Ectodermal cell (in vitro differentiated cells): ENCODE measurements at regions not wholly inside any gene's neighbourhood (a gene's known extent, or its start where the extent isn't known, plus 50 kb on each side); places are given as distances from the start of the nearest gene placed in this dataset.
"Not testable (repeated sequence)": the region's sequence is repeated elsewhere in the genome, so short reads cannot be mapped to it uniquely, and the experiment has no call there.

Experiments used
- H3K27ac ChIP-seq: 2 replicates; pipeline ENCODE4 v1.7.0; 2013; ENCODE audit warnings: mild to moderate bottlenecking, low read depth, low read length; ENCODE audit not compliant: insufficient read depth, poor library complexity, severe bottlenecking
- H3K27me3 ChIP-seq: 2 replicates; pipeline ENCODE4 v1.7.0; 2013; ENCODE audit warnings: mild to moderate bottlenecking, low read length; ENCODE audit not compliant: insufficient read depth, control insufficient read depth, poor library complexity, severe bottlenecking
- H3K36me3 ChIP-seq: one replicate; pipeline ENCODE4 v1.7.0; 2013; ENCODE audit warnings: low read length; ENCODE audit not compliant: control insufficient read depth, insufficient read depth
- H3K4me1 ChIP-seq: one replicate; pipeline ENCODE4 v1.7.0; 2013; ENCODE audit warnings: low read length; ENCODE audit not compliant: control insufficient read depth, insufficient read depth
- H3K4me3 ChIP-seq: 2 replicates; pipeline ENCODE4 v1.7.0; 2013; ENCODE audit warnings: low read depth, low read length, control low read depth; ENCODE audit not compliant: insufficient read depth
- H3K9me3 ChIP-seq: 2 replicates; pipeline ENCODE4 v1.7.0; 2013; ENCODE audit warnings: mild to moderate bottlenecking, low read length, moderate library complexity; ENCODE audit not compliant: control insufficient read depth
- WGBS, 2 experiments: methylation state at CpG; one replicate each; pipeline ENCODE4 v1.1.7; 2013; ENCODE audit warnings: missing lambda C conversion rate in 2 of 2; 5-methylcytosine and 5-hydroxymethylcytosine counted together

DNA sequence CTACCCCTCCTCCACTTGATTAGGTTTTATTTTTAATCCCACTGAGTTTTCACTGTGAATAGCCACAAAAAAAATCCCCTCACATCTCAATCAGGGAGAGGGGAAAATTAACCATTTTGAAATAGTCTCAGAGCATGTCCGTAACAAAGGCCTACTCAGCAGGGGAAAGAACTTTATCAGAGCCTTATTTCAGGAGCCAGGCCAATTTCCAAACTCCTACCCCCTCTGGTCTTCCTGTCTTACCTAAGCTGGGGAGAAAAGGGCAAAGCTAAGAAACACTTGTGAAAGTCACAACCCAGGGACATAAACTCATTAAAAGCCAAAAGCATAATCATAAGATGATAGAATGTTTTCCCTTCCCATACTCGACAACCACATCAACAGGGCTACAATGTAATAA is 260.3 kb upstream of the DIO3 start:
- Histone ChIP-seq H3K9me3 (peaks cover 6% of the 10 kb centered on the region), H3K4me1 (peaks cover 5% of the 10 kb centered on the region), H3K36me3 (no peaks in the 10 kb centered on the region), H3K4me3 (no peak overlapping the region), H3K27ac (no peak overlapping the region), H3K27me3 (no peaks in the 10 kb centered on the region)
- WGBS, 2 experiments, result 44 to 63% methylated on average over 1 of the region's 2 CpGs

DNA sequence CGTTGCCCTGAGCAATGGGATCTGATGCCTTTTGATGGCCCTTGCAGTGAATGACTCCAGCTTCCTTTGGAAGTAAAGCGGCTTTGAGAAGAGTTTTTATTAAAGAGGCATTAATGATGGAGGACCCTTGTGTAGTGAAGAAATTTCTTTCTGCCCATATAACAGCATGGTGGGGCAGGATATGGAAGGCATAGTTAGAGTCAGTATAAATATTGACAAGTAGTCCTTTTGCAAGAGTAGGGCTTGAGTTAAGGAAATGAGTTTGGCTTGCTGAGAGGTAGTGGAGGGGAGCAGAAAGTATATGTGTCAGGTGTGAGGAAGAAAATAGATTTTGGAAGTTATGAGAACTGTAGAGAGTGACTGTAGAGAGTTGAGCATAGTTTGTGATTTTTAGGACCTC is 254.1 kb upstream of the DIO3 start:
- not testable (repeated sequence) for H3K4me3 ChIP-seq, H3K27me3 ChIP-seq, H3K9me3 ChIP-seq, H3K27ac ChIP-seq, H3K4me1 ChIP-seq, H3K36me3 ChIP-seq
- 95 to 100% methylated on average over 2 of the region's 2 CpGs for WGBS, 2 experiments

DNA sequence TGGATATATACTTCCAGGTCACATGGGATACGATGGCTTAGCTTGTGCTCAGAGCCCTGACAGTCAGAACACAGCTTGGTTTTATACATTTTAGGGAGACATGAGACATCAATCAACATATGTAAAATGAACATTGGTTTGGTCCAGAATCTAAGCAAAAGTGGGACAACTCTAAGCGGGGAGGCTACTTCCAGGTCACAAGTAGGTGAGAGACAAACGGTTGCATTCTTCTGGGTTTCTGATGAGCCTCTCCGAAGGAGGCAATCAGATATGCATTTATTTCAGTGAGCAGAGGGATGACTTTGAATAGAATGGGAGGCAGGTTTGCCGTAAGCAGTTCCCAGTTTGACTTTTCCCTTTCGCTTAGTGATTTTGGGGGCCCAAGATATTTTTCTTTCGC is 250.1 kb upstream of the DIO3 start:
- not testable (repeated sequence) for H3K36me3 ChIP-seq, H3K4me1 ChIP-seq, H3K9me3 ChIP-seq, H3K4me3 ChIP-seq, H3K27me3 ChIP-seq, H3K27ac ChIP-seq
- WGBS, 2 experiments, result 91 to 92% methylated on average over 5 to 7 of the region's 7 CpGs

DNA sequence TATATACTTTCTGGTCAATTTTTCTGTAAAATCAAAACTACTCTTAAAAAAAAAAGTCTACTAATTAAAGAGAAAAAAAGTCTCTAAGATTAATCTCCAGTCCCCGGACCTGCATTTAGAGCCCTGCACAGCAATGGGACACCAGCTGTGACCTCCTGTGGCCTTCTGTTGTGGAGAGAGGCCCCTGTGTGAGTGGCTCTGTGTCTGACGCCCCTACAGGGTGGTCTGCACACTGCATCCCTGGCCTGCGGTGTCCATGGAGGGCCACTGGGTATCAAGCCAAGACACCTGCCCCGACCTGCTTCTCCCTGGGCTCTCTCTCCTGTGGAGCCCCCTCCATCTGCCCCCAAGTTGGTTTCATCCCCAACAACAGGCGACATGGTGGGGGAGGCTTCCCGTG is 248.0 kb upstream of the DIO3 start:
- no peak overlapping the region for H3K27ac ChIP-seq
- WGBS, 2 experiments, result 64 to 68% methylated on average over 6 of the region's 6 CpGs
- H3K27me3 ChIP-seq, result no peaks in the 10 kb centered on the region
- H3K9me3 ChIP-seq, result peaks cover 2% of the 10 kb centered on the region
- H3K4me1 ChIP-seq, result no peaks in the 10 kb centered on the region
- H3K36me3 ChIP-seq, result no peaks in the 10 kb centered on the region
- H3K4me3 ChIP-seq, result no peak overlapping the region

DNA sequence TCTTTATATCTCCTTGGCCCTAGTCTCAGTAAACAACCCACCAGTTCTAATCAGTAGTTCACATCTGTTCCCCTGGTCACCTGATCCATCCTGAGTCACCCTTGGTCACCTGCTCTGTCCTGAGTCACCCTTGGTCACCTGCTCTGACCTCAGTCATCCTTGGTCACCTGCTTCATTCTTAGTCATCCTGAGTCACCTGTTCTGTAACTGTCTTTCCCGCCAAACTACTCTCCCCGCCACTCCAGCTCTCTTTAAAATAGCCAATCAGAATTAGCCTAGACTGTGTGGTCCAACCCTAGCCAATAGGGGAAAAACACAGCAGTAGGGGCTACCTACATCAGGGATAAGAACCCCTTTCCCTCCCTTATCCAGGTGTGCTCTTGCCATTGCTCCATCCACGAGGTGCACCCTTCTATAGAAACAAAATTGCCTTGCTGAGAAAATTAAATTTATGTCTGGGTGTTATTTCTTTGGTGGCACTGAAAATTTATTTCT is 245.4 kb upstream of the DIO3 start:
- Histone ChIP-seq H3K4me3 (no peak overlapping the region), H3K27ac (no peak overlapping the region), H3K4me1 (no peaks in the 10 kb centered on the region), H3K36me3 (no peaks in the 10 kb centered on the region), H3K27me3 (no peaks in the 10 kb centered on the region), H3K9me3 (peaks cover 2% of the 10 kb centered on the region)
- WGBS, 2 experiments, result 95 to 100% methylated on average over 2 to 3 of the region's 3 CpGs

DNA sequence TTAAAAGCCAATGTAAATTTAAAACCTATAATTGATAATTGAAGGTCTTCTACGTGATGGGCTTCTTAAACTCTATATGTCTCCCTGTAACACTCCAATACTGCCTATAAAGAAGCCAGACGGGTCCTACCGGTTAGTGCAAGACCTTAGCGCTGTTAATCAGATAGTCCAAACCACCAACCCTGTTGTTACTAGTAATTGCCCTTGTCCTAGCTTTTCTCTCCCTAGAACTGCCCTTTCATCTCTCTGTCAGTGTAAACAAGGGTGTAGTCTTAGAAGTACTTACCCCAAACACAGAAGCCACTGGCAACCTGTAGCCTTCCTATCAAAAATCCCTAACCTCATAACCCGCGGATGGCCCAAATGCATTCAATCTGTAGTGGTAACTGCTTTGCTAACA is 243.0 kb upstream of the DIO3 start:
- Histone ChIP-seq H3K9me3 (peaks cover 2% of the 10 kb centered on the region), H3K4me1 (no peaks in the 10 kb centered on the region), H3K4me3 (no peak overlapping the region), H3K27me3 (no peaks in the 10 kb centered on the region), H3K27ac (no peak overlapping the region), H3K36me3 (no peaks in the 10 kb centered on the region)
- WGBS, 2 experiments, result 93 to 94% methylated on average over 4 to 6 of the region's 6 CpGs

DNA sequence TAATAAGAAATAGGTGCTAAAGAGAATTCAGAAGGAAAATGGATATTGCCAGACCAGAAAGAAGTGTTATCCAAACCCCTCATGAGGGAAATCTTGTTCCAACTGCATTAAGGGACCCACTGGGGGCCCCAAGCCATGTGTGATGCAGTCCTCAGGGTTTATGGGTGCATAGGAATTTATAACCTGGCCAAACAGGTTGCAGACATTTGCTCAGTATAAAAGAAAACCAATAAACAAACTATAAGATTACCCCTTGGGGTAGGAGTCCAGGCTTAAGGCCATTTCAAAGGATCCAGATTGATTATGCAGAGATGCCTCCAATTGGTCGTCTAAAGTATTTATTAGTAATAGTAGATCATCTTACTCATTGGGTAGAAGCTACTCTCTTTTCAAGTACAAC is 240.9 kb upstream of the DIO3 start:
- WGBS, 2 experiments, result no CpG with 5 or more reads among the region's 1 CpG
- Histone ChIP-seq H3K9me3 (peaks cover 2% of the 10 kb centered on the region), H3K4me1 (no peaks in the 10 kb centered on the region)

DNA sequence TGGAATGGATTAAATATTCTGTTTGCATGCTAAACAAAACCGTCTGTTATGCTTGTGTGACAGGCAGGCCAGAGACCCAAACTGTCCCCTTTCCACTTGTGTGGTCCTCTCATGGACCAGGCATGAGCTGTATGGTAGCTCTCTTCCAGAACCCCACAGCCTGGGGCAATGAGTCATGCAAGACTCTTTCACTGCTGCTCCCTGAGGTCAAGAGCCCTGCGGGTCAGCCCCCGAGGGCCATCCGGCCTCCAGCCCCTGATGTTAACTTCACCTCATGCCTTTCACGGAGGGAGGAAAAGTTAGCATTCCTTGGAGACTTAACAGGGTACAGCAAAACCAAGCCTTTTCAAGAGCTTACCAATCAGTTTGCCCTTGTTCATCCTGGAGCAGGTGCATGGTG is 239.1 kb upstream of the DIO3 start:
- Histone ChIP-seq H3K9me3 (peaks cover 2% of the 10 kb centered on the region), H3K4me3 (no peak overlapping the region), H3K27ac (no peak overlapping the region), H3K36me3 (no peaks in the 10 kb centered on the region), H3K27me3 (no peaks in the 10 kb centered on the region), H3K4me1 (no peaks in the 10 kb centered on the region)
- 91 to 93% methylated on average over 5 of the region's 5 CpGs for WGBS, 2 experiments

More for the DNA sequence above, 240.9 kb upstream of the DIO3 start:
- H3K36me3 ChIP-seq, result no peaks in the 10 kb centered on the region
- H3K4me3 ChIP-seq, result no peak overlapping the region
- H3K27me3 ChIP-seq, result no peaks in the 10 kb centered on the region
- H3K27ac ChIP-seq, result no peak overlapping the region

DNA sequence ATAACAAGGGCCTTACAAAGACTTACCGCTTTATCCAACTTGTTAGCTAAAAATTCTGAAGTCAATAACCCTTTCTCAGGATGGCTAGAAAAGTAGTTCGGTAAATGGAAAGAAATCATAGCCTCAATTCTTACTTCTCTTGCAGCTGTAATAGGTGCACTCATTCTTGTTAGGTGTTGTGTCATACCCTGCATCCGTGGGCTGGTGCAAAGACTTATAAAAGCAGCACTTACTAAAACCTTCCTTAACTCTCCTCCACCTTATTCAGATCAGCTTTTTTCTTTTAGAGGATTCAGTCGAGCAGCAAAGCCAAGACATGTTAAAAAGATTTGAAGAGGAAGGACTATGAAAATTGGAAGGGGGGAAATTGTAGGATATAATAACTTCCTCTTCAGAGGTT is 238.2 kb upstream of the DIO3 start:
- 91 to 92% methylated on average over 4 of the region's 4 CpGs for WGBS, 2 experiments

DNA sequence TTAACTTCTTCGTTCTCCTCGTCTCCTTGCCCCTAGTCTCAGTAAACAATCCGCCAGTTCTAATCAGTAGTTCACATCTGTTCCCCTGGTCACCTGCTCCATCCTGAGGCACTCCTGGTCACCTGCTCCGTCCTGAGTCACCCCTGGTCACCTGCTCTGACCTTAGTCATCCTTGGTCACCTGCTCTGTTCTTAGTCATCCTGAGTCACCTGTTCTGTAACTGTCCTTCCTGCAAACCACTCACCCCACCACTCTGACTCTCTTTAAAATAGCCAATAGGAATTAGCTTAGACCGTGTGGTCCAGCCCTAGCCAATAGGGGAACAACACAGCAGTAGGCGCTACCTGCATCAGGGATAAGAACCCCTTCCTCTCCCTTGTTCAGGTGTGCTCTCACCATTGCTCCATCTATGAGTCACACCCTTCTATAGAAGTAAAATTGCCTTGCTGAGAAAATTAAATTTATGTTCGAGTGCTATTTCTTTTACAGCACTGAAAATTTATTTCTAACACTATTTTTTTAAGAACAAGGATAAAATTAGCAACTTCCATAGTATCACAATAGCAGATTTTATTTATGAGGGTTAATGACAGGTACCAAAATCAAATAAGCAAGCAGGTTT is 237.6 kb upstream of the DIO3 start:
- 93 to 94% methylated on average over 6 of the region's 7 CpGs for WGBS, 2 experiments
- H3K27ac ChIP-seq, H3K9me3 ChIP-seq, H3K36me3 ChIP-seq, H3K4me3 ChIP-seq, H3K4me1 ChIP-seq, H3K27me3 ChIP-seq: not testable (repeated sequence)

More for the DNA sequence above, 238.2 kb upstream of the DIO3 start:
- no peaks in the 10 kb centered on the region for H3K4me1 ChIP-seq
- H3K27me3 ChIP-seq, result no peaks in the 10 kb centered on the region
- H3K36me3 ChIP-seq, result no peaks in the 10 kb centered on the region
- H3K4me3 ChIP-seq, result no peak overlapping the region
- peaks cover 2% of the 10 kb centered on the region for H3K9me3 ChIP-seq
- no peak overlapping the region for H3K27ac ChIP-seq

DNA sequence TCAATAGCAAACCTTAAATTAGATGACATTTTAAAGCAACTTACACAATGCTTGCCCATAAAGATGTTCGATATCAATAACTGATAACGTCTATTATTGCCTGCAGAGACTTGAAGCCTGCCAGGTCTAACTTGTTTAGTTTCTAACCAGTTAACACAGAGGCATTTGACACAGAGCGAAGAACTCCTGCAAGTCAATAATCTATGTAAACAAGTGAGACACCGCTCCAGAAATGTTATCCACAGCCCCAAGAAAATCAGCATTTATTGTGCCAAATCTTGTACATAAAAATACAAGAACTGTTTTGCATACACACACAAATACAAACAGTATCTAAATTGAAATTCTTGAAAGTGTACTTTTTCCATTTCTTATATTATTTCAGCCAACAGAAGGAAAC is 236.0 kb upstream of the DIO3 start:
- Histone ChIP-seq H3K4me3 (no peak overlapping the region), H3K27ac (no peak overlapping the region), H3K27me3 (no peaks in the 10 kb centered on the region), H3K36me3 (no peaks in the 10 kb centered on the region), H3K4me1 (no peaks in the 10 kb centered on the region), H3K9me3 (peaks cover 2% of the 10 kb centered on the region)
- 92 to 96% methylated on average over 4 of the region's 4 CpGs for WGBS, 2 experiments
